Fibroblast of villous mesenchyme (primary cell): ENCODE measurements at regions not wholly inside any gene's neighbourhood (a gene's known extent, or its start where the extent isn't known, plus 50 kb on each side); places are given as distances from the start of the nearest gene placed in this dataset.
"Not testable (repeated sequence)": the region's sequence is repeated elsewhere in the genome, so short reads cannot be mapped to it uniquely, and the experiment has no call there.

Experiments used
- DNase-seq: peaks from one replicate; pipeline ENCODE4 v3.0.0-alpha.2; 2010; ENCODE audit warnings: low read depth
- H3K4me3 ChIP-seq: 2 replicates; pipeline ENCODE4 v1.5.1; 2011; ENCODE audit warnings: low read depth, mild to moderate bottlenecking, low read length
- CTCF ChIP-seq: IDR thresholded peaks from 2 replicates; pipeline ENCODE4 v1.5.1; 2012; ENCODE audit warnings: low read depth, mild to moderate bottlenecking, low read length; ENCODE audit not compliant: insufficient read depth

GRCh38 chr10:120105492-120105891, 213.0 kb downstream of the SEC23IP start:
- DNase-seq: no peak
- no peak overlapping the region for H3K4me3 ChIP-seq

GRCh38 chr10:120108916-120109315, 216.4 kb downstream of the SEC23IP start:
- H3K4me3 ChIP-seq: no peak overlapping the region
- DNase-seq: no peak
- no peak for TF ChIP-seq CTCF

More at GRCh38 chr10:120105492-120105891, 213.0 kb downstream of the SEC23IP start:
- no peak for TF ChIP-seq CTCF

GRCh38 chr10:120109725-120110124, 217.2 kb downstream of the SEC23IP start:
- H3K4me3 ChIP-seq, DNase-seq: not testable (repeated sequence)

GRCh38 chr10:120110196-120110595, 217.7 kb downstream of the SEC23IP start:
- DNase-seq: no peak
- H3K4me3 ChIP-seq: no peak overlapping the region
- no peak for TF ChIP-seq CTCF

GRCh38 chr10:120111628-120112027, 219.1 kb downstream of the SEC23IP start:
- no peak for DNase-seq
- H3K4me3 ChIP-seq: no peak overlapping the region
- TF ChIP-seq CTCF: no peak

- TF ChIP-seq CTCF: no peak
- no peak overlapping the region for H3K4me3 ChIP-seq
- DNase-seq: no peak
Measured at GRCh38 chr10:120112809-120113208, 220.3 kb downstream of the SEC23IP start.

- DNase-seq: no peak
- TF ChIP-seq CTCF: no peak
- H3K4me3 ChIP-seq: no peak overlapping the region
Measured at GRCh38 chr10:120115959-120116358, 223.4 kb downstream of the SEC23IP start.
